SH-SY5Y (cell line): ENCODE measurements at regions not wholly inside any gene's neighbourhood (a gene's known extent, or its start where the extent isn't known, plus 50 kb on each side); places are given as distances from the start of the nearest gene placed in this dataset.

Experiments
- GATA2 ChIP-seq: IDR thresholded peaks from 2 replicates; pipeline ENCODE4 v1.6.1; 2011; ENCODE audit warnings: mild to moderate bottlenecking, low read depth, low read length
- GATA3 ChIP-seq: IDR thresholded peaks from 2 replicates; pipeline ENCODE4 v1.6.1; 2011; ENCODE audit warnings: low read depth, mild to moderate bottlenecking, low read length, moderate library complexity

DNA sequence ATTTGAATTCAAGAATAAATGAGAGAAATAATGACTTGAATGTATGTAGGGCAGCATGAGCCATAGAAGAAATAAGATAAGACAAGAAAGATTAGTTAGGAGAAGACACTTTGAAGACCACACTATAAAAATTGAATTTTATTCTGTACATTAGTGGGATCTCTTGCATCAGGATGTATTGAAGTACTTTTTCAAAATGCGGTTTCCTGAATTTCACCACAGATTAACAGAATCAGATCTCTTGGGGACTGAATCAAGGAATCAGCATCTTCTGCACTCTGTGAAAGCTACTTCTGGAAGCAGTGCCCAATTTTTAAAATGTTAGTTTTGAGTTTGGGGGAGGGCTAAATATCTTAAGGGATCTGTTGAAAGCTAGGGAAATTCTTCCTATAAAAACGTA is 763.9 kb upstream of the GOLIM4 start:
- TF ChIP-seq GATA3 (no peak), GATA2 (no peak)
